ENCODE measurements at regions not wholly inside any gene's neighbourhood (a gene's known extent, or its start where the extent isn't known, plus 50 kb on each side); places are given as distances from the start of the nearest gene placed in this dataset.

DNA sequence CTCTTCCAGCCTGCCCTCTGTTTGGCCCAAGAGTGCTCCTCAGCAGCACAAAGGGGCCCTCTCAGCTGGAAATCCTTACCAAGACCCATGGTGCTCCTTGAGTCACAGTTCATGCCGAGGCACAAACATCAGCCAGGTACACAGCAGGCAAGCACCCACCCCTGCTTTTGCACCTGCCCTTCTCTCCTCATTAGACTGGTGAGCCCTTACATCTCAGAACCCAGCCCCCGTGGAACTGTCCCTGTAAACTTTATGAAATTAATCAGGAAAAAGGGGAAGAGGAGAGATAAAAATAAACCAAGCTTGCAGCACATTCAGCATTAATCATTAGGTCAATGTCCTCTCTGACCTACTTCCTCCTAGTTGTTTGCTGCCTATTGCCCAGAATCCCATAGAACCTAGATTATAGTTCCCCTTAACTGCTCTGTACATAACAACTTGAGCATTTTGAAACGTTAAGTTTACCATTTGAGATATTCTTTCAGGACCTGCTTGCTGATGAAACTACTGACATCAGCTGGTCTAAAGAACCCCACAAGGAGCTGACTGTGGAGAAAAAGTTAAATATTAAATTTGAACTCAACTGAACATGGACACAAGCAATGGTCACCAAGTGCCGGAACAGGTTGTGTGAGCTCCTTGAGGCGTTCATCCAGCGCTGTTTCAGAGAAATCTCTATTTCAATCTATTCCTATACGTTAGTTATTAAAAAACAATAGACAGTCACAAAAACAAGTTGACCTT is 738.4 kb downstream of the MATN1 start:
- TF ChIP-seq, protein P1, sequence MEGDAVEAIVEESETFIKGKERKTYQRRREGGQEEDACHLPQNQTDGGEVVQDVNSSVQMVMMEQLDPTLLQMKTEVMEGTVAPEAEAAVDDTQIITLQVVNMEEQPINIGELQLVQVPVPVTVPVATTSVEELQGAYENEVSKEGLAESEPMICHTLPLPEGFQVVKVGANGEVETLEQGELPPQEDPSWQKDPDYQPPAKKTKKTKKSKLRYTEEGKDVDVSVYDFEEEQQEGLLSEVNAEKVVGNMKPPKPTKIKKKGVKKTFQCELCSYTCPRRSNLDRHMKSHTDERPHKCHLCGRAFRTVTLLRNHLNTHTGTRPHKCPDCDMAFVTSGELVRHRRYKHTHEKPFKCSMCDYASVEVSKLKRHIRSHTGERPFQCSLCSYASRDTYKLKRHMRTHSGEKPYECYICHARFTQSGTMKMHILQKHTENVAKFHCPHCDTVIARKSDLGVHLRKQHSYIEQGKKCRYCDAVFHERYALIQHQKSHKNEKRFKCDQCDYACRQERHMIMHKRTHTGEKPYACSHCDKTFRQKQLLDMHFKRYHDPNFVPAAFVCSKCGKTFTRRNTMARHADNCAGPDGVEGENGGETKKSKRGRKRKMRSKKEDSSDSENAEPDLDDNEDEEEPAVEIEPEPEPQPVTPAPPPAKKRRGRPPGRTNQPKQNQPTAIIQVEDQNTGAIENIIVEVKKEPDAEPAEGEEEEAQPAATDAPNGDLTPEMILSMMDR (IDR thresholded peaks at IDR 0.05) = no peak
- no peak for TF ChIP-seq POLR2A (IDR thresholded peaks at IDR 0.05)

Data from thyroid gland (tissue), 4 donors.